WTC11 (cell line): ENCODE measurements at regions not wholly inside any gene's neighbourhood (a gene's known extent, or its start where the extent isn't known, plus 50 kb on each side); places are given as distances from the start of the nearest gene placed in this dataset.

Experiments used
- ATAC-seq: fragments of 200-7000 bp; cut with Tn5 transposase; 2 replicates; pipeline ENCODE4 v1.10.0; 2021; ENCODE audit warnings: mild to moderate bottlenecking, moderate library complexity
- CTCF ChIA-PET: fragments of 300-600 bp; sonication (Branson Sonifier 250); formaldehyde crosslinking; loops from one replicate; lab custom pipeline; 2021; ENCODE audit warnings: antibody characterized with exemption; lab: Charles Lee
- POLR2A ChIA-PET: fragments of 350-600 bp; sonication (Branson Sonifier 250); formaldehyde crosslinking; loops from one replicate; lab custom pipeline; 2021; ENCODE audit warnings: antibody characterized with exemption; lab: Charles Lee
- DNase-seq: peaks from one replicate; pipeline ENCODE4 v3.0.0; 2021; ENCODE audit warnings: low spot score
- H3K27ac Mint-ChIP-seq: 2 replicates; pipeline ENCODE4 v1.8.0; 2021; ENCODE audit warnings: mixed read lengths
- H3K27me3 Mint-ChIP-seq: 2 replicates; pipeline ENCODE4 v1.8.0; 2021; ENCODE audit warnings: low read depth, mild to moderate bottlenecking, moderate library complexity, mixed read lengths
- H3K36me3 Mint-ChIP-seq: 2 replicates; pipeline ENCODE4 v1.8.0; 2021; ENCODE audit warnings: mixed read lengths
- H3K4me1 Mint-ChIP-seq: 2 replicates; pipeline ENCODE4 v1.8.0; 2022; ENCODE audit warnings: mixed read lengths
- H3K4me3 Mint-ChIP-seq: 2 replicates; pipeline ENCODE4 v1.8.0; 2021; ENCODE audit warnings: mild to moderate bottlenecking, moderate library complexity, mixed read lengths
- H3K9me3 Mint-ChIP-seq: 2 replicates; pipeline ENCODE4 v1.8.0; 2021; ENCODE audit warnings: mixed read lengths
- CREB1 ChIP-seq: sonication (generic); formaldehyde crosslinking; IDR thresholded peaks from 2 replicates; pipeline ENCODE4 v1.8.0; 2023; ENCODE audit warnings: mild to moderate bottlenecking, missing genetic modification reagents
- CREM ChIP-seq: sonication (generic); formaldehyde crosslinking; IDR thresholded peaks from 2 replicates; pipeline ENCODE4 v1.8.1; 2022; ENCODE audit warnings: mild to moderate bottlenecking, missing genetic modification reagents, moderate library complexity
- FOXK1 ChIP-seq: sonication (generic); formaldehyde crosslinking; IDR thresholded peaks from 2 replicates; pipeline ENCODE4 v1.8.0; 2022; ENCODE audit warnings: mild to moderate bottlenecking, moderate library complexity, missing genetic modification reagents
- GTF2I ChIP-seq: fragments of 250-450 bp; sonication (Bioruptor Pico); conservative IDR thresholded peaks from 2 replicates; pipeline ENCODE4 v1.4.0; 2021; ENCODE audit warnings: mild to moderate bottlenecking
- NR2C2 ChIP-seq: sonication (generic); formaldehyde crosslinking; IDR thresholded peaks from 2 replicates; pipeline ENCODE4 v1.8.0; 2022; ENCODE audit warnings: mild to moderate bottlenecking, missing genetic modification reagents
- RORB ChIP-seq: fragments of 250-450 bp; sonication (Bioruptor Pico); IDR thresholded peaks from 2 replicates; pipeline ENCODE4 v1.9.0; 2021; ENCODE audit warnings: mild to moderate bottlenecking
- SP1 ChIP-seq: sonication (generic); formaldehyde crosslinking; conservative IDR thresholded peaks from 2 replicates; pipeline ENCODE4 v1.8.1; 2022; ENCODE audit warnings: missing genetic modification reagents
- ZNF121 ChIP-seq: sonication (generic); formaldehyde crosslinking; IDR thresholded peaks from 2 replicates; pipeline ENCODE4 v1.8.0; 2023; ENCODE audit warnings: missing genetic modification reagents
- ZNF138 ChIP-seq: sonication (generic); formaldehyde crosslinking; conservative IDR thresholded peaks from 2 replicates; pipeline ENCODE4 v1.8.1; 2022; ENCODE audit warnings: mild to moderate bottlenecking, moderate library complexity, missing genetic modification reagents
- ZNF232 ChIP-seq: sonication (generic); formaldehyde crosslinking; IDR thresholded peaks from 2 replicates; pipeline ENCODE4 v1.8.0; 2022; ENCODE audit warnings: mild to moderate bottlenecking, missing genetic modification reagents
- ZNF317 ChIP-seq: sonication (generic); formaldehyde crosslinking; IDR thresholded peaks from 2 replicates; pipeline ENCODE4 v1.8.1; 2023; ENCODE audit warnings: low read depth, mild to moderate bottlenecking, moderate library complexity, missing genetic modification reagents, borderline replicate concordance
- TF ChIP-seq, protein P1 (sequence below): fragments of 200-600 bp; IDR thresholded peaks from 2 replicates; pipeline ENCODE4 v1.8.0; 2022; ENCODE audit warnings: antibody characterized with exemption
- TF ChIP-seq, protein P2 (sequence below): sonication (generic); formaldehyde crosslinking; IDR thresholded peaks from 2 replicates; pipeline ENCODE4 v1.8.1; 2022; ENCODE audit warnings: mild to moderate bottlenecking, moderate library complexity, missing genetic modification reagents
- TF ChIP-seq, protein P3 (sequence below): fragments of 250-450 bp; sonication (Bioruptor Pico); IDR thresholded peaks from 2 replicates; pipeline ENCODE4 v1.9.0; 2021; ENCODE audit warnings: moderate library complexity, mild to moderate bottlenecking, inconsistent platforms, borderline replicate concordance
- TF ChIP-seq, protein P4 (sequence below): sonication (generic); formaldehyde crosslinking; IDR thresholded peaks from 2 replicates; pipeline ENCODE4 v1.8.1; 2023; ENCODE audit warnings: mild to moderate bottlenecking, missing genetic modification reagents, moderate library complexity
- TF ChIP-seq, protein P5 (sequence below): sonication (generic); formaldehyde crosslinking; IDR thresholded peaks from 2 replicates; pipeline ENCODE4 v1.8.0; 2022; ENCODE audit warnings: missing genetic modification reagents
- TF ChIP-seq, protein P6 (sequence below): sonication (generic); formaldehyde crosslinking; IDR thresholded peaks from 2 replicates; pipeline ENCODE4 v1.8.1; 2022; ENCODE audit warnings: low read depth, missing genetic modification reagents, borderline replicate concordance
- TF ChIP-seq, protein P7 (sequence below): fragments of 250-450 bp; sonication (Bioruptor Pico); conservative IDR thresholded peaks from 2 replicates; pipeline ENCODE4 v1.9.0; 2021; ENCODE audit warnings: mild to moderate bottlenecking

DNA sequence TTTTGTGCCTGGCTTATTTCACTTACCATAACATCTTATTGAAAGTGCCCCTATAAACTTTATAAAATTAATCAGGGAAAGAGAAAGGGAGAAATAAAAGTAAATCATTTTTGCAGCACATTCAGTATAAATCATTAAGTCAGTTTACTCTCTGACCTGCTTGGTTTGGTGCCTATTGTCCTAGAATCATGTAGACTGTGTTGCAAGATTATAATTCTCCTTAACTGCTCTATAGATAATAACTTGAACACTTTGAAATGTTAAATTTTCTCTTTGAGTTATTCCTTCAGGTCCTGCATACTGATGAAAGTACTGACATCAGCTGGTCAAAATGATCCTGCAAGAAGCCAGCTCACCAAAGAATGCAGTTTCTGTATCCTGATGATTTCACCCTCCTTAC, 969.6 kb upstream of the GJE1 start (continued):
- TF ChIP-seq, protein P1, sequence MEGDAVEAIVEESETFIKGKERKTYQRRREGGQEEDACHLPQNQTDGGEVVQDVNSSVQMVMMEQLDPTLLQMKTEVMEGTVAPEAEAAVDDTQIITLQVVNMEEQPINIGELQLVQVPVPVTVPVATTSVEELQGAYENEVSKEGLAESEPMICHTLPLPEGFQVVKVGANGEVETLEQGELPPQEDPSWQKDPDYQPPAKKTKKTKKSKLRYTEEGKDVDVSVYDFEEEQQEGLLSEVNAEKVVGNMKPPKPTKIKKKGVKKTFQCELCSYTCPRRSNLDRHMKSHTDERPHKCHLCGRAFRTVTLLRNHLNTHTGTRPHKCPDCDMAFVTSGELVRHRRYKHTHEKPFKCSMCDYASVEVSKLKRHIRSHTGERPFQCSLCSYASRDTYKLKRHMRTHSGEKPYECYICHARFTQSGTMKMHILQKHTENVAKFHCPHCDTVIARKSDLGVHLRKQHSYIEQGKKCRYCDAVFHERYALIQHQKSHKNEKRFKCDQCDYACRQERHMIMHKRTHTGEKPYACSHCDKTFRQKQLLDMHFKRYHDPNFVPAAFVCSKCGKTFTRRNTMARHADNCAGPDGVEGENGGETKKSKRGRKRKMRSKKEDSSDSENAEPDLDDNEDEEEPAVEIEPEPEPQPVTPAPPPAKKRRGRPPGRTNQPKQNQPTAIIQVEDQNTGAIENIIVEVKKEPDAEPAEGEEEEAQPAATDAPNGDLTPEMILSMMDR = no peak
- TF ChIP-seq, protein P2, sequence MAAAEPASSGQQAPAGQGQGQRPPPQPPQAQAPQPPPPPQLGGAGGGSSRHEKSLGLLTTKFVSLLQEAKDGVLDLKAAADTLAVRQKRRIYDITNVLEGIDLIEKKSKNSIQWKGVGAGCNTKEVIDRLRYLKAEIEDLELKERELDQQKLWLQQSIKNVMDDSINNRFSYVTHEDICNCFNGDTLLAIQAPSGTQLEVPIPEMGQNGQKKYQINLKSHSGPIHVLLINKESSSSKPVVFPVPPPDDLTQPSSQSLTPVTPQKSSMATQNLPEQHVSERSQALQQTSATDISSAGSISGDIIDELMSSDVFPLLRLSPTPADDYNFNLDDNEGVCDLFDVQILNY (CRISPR knock-in tag) = no peak
- TF ChIP-seq ZNF232 (CRISPR knock-in tag) = no peak
- TF ChIP-seq NR2C2 (CRISPR knock-in tag) = no peak
- TF ChIP-seq FOXK1 (CRISPR knock-in tag) = no peak
- TF ChIP-seq, protein P3, sequence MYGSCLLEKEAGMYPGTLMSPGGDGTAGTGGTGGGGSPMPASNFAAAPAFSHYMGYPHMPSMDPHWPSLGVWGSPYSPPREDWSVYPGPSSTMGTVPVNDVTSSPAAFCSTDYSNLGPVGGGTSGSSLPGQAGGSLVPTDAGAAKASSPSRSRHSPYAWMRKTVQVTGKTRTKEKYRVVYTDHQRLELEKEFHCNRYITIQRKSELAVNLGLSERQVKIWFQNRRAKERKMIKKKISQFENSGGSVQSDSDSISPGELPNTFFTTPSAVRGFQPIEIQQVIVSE (CRISPR knock-in tag) = no peak
- TF ChIP-seq ZNF317 (CRISPR knock-in tag) = no peak
- no peak for TF ChIP-seq GTF2I (CRISPR knock-in tag)

DNA sequence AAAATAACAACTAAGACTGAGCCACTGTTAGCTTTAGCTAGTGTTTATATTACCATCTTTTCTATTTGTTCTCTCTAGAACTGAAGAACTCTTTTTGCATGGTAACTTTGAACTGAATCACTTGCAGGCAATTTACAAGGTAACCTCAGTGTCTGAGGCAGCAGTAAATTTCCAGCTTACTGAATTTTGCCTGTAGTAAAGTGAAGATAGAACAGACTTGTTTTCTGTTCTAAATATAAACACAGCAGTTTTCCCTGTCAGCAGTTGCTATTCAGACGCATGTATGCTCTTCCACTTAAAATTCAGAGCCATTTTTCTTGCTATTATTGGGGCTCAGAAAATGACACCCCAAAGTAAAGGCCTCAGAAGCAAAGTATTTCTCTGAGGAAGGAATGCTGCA, 974.0 kb upstream of the GJE1 start:
- DNase-seq (no peak), ATAC-seq (no peak)
- ChIA-PET CTCF (no interaction called here), POLR2A (no interaction called here)
- TF ChIP-seq, protein P4, sequence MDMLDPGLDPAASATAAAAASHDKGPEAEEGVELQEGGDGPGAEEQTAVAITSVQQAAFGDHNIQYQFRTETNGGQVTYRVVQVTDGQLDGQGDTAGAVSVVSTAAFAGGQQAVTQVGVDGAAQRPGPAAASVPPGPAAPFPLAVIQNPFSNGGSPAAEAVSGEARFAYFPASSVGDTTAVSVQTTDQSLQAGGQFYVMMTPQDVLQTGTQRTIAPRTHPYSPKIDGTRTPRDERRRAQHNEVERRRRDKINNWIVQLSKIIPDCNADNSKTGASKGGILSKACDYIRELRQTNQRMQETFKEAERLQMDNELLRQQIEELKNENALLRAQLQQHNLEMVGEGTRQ (CRISPR knock-in tag) = no peak
- TF ChIP-seq ZNF138 (CRISPR knock-in tag) = no peak
- TF ChIP-seq RORB (CRISPR knock-in tag) = no peak
- TF ChIP-seq, protein P5, sequence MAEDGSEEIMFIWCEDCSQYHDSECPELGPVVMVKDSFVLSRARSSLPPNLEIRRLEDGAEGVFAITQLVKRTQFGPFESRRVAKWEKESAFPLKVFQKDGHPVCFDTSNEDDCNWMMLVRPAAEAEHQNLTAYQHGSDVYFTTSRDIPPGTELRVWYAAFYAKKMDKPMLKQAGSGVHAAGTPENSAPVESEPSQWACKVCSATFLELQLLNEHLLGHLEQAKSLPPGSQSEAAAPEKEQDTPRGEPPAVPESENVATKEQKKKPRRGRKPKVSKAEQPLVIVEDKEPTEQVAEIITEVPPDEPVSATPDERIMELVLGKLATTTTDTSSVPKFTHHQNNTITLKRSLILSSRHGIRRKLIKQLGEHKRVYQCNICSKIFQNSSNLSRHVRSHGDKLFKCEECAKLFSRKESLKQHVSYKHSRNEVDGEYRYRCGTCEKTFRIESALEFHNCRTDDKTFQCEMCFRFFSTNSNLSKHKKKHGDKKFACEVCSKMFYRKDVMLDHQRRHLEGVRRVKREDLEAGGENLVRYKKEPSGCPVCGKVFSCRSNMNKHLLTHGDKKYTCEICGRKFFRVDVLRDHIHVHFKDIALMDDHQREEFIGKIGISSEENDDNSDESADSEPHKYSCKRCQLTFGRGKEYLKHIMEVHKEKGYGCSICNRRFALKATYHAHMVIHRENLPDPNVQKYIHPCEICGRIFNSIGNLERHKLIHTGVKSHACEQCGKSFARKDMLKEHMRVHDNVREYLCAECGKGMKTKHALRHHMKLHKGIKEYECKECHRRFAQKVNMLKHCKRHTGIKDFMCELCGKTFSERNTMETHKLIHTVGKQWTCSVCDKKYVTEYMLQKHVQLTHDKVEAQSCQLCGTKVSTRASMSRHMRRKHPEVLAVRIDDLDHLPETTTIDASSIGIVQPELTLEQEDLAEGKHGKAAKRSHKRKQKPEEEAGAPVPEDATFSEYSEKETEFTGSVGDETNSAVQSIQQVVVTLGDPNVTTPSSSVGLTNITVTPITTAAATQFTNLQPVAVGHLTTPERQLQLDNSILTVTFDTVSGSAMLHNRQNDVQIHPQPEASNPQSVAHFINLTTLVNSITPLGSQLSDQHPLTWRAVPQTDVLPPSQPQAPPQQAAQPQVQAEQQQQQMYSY (CRISPR knock-in tag) = no peak
- TF ChIP-seq SP1 (CRISPR knock-in tag) = no peak
- TF ChIP-seq, protein P6, sequence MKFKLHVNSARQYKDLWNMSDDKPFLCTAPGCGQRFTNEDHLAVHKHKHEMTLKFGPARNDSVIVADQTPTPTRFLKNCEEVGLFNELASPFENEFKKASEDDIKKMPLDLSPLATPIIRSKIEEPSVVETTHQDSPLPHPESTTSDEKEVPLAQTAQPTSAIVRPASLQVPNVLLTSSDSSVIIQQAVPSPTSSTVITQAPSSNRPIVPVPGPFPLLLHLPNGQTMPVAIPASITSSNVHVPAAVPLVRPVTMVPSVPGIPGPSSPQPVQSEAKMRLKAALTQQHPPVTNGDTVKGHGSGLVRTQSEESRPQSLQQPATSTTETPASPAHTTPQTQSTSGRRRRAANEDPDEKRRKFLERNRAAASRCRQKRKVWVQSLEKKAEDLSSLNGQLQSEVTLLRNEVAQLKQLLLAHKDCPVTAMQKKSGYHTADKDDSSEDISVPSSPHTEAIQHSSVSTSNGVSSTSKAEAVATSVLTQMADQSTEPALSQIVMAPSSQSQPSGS (CRISPR knock-in tag) = no peak
- no peak for TF ChIP-seq CREM (CRISPR knock-in tag)
- TF ChIP-seq CREB1 (CRISPR knock-in tag) = no peak
- no peak for TF ChIP-seq ZNF121 (CRISPR knock-in tag)
- TF ChIP-seq, protein P7, sequence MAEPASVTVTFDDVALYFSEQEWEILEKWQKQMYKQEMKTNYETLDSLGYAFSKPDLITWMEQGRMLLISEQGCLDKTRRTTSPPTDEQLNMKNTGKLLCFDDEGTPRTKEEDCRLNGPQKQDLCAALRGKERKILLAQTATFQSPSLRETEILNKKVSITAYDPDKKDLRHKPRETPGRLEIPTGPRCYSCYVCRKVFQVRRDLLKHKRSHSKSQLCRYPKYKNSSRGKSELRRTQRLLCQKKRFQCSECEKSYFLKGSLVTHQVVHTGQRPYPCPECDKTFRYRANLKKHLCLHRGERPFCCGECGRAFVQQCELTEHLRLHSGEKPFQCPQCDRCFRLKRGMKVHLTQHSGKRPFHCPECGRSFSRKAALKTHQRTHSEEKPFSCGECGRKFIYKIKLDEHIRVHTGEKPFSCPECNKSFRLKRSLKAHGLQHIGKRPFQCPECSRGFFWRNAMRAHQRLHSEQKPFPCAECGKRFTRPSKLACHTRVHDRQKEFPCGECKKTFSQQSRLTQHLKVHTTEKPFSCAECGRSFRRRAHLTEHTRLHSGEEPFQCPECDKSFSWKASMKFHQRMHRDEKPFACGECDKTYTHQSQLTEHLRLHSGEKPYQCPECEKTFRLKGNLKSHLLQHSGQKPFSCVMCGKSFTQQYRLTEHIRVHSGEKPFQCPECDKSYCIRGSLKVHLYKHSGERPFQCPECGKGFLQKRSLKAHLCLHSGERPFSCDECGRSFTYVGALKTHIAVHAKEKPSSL (CRISPR knock-in tag) = no peak
- no peak overlapping the region; the same call in 1 of the 2 replicates for H3K27ac Mint-ChIP-seq
- H3K36me3 Mint-ChIP-seq = peaks cover 37% of the 10 kb centered on the region
- peaks cover 38% of the 10 kb centered on the region for H3K9me3 Mint-ChIP-seq
- H3K4me3 Mint-ChIP-seq = no peak overlapping the region
- no peaks in the 10 kb centered on the region for H3K27me3 Mint-ChIP-seq
- H3K4me1 Mint-ChIP-seq = peaks cover 26% of the 10 kb centered on the region
